Smooth muscle cell (in vitro differentiated cells): ENCODE measurements at regions not wholly inside any gene's neighbourhood (a gene's known extent, or its start where the extent isn't known, plus 50 kb on each side); places are given as distances from the start of the nearest gene placed in this dataset.

ENCODE experiments used
- DNase-seq: peaks from one replicate; lab custom pipeline; 2025; ENCODE audit not compliant: unreplicated experiment; lab: John Stamatoyannopoulos, UW
- H2AFZ ChIP-seq: fragments of 200-600 bp; sonication (generic); 2 replicates; pipeline ENCODE4 v1.6.0; 2016; ENCODE audit warnings: antibody characterized with exemption, low read depth, mild to moderate bottlenecking
- H3F3A ChIP-seq: fragments of 200-600 bp; sonication (generic); 2 replicates; pipeline ENCODE4 v1.6.0; 2017; ENCODE audit warnings: antibody characterized with exemption, low read depth
- H3K27ac ChIP-seq: fragments of 200-600 bp; sonication (generic); 2 replicates; pipeline ENCODE4 v1.5.1; 2016; ENCODE audit warnings: low read depth, mild to moderate bottlenecking
- H3K27me3 ChIP-seq: fragments of 200-600 bp; sonication (generic); 2 replicates; pipeline ENCODE4 v1.6.1; 2016; ENCODE audit warnings: low read depth, mild to moderate bottlenecking
- H3K36me3 ChIP-seq: fragments of 200-600 bp; sonication (generic); 2 replicates; pipeline ENCODE4 v1.5.1; 2016; ENCODE audit warnings: low read depth
- H3K4me1 ChIP-seq: fragments of 200-600 bp; sonication (generic); 2 replicates; pipeline ENCODE4 v1.5.1; 2016; ENCODE audit warnings: low read depth
- H3K4me2 ChIP-seq: fragments of 200-600 bp; sonication (generic); 2 replicates; pipeline ENCODE4 v1.6.0; 2016; ENCODE audit warnings: mild to moderate bottlenecking
- H3K4me3 ChIP-seq: fragments of 200-600 bp; sonication (generic); 2 replicates; pipeline ENCODE4 v1.5.1; 2016; ENCODE audit warnings: mild to moderate bottlenecking
- H3K79me2 ChIP-seq: fragments of 200-600 bp; sonication (generic); 2 replicates; pipeline ENCODE4 v1.6.0; 2016; ENCODE audit warnings: low read depth, mild to moderate bottlenecking
- H3K9ac ChIP-seq: fragments of 200-600 bp; sonication (generic); 2 replicates; pipeline ENCODE4 v1.6.0; 2016; ENCODE audit warnings: low read depth
- H3K9me3 ChIP-seq: fragments of 200-600 bp; sonication (generic); replicated peaks from 2 replicates; pipeline ENCODE4 v1.5.1; 2016; ENCODE audit warnings: low read depth
- H4K20me1 ChIP-seq: fragments of 200-600 bp; sonication (generic); 2 replicates; pipeline ENCODE4 v1.6.0; 2016; ENCODE audit warnings: low read depth
- CTCF ChIP-seq: fragments of 200-600 bp; sonication (generic); IDR thresholded peaks from 2 replicates; pipeline ENCODE4 v1.5.1; 2017; ENCODE audit warnings: borderline replicate concordance, mild to moderate bottlenecking, antibody characterized with exemption; ENCODE audit not compliant: insufficient read depth, poor library complexity, severe bottlenecking
- WGBS: methylation state at CpG from one replicate; pipeline ENCODE4 v1.1.7; 2016; ENCODE audit warnings: low lambda C conversion rate; 5-methylcytosine and 5-hydroxymethylcytosine counted together

GRCh38 chr2:128641421-128642080, 322.9 kb upstream of the HS6ST1 start:
- no peaks in the 10 kb centered on the region for H3K27me3 ChIP-seq
- 93% methylated on average over 11 of the region's 11 CpGs for whole genome bisulfite sequencing

GRCh38 chr2:128642316-128642715, 323.6 kb upstream of the HS6ST1 start:
- no peaks in the 10 kb centered on the region for H4K20me1 ChIP-seq
- no peaks in the 10 kb centered on the region for H3K79me2 ChIP-seq
- 93% methylated on average over 5 of the region's 5 CpGs for WGBS
- no peak for DNase-seq
- H2AFZ ChIP-seq = no peak overlapping the region
- no peaks in the 10 kb centered on the region for H3K36me3 ChIP-seq
- H3K9me3 ChIP-seq = no peaks in the 10 kb centered on the region
- H3K4me1 ChIP-seq = peaks cover 28% of the 10 kb centered on the region
- no peak overlapping the region for H3K9ac ChIP-seq
- no peak for TF ChIP-seq CTCF
- H3K4me3 ChIP-seq = no peak overlapping the region
- no peaks in the 10 kb centered on the region for H3K27me3 ChIP-seq
- H3K4me2 ChIP-seq = no peak overlapping the region
- no peaks in the 10 kb centered on the region for H3F3A ChIP-seq
- no peak overlapping the region for H3K27ac ChIP-seq

More at GRCh38 chr2:128641421-128642080, 322.9 kb upstream of the HS6ST1 start:
- Histone ChIP-seq H3K9ac (no peak overlapping the region), H3F3A (no peaks in the 10 kb centered on the region), H2AFZ (no peak overlapping the region), H3K9me3 (no peaks in the 10 kb centered on the region), H3K27ac (no peak overlapping the region), H3K4me1 (peaks cover 29% of the 10 kb centered on the region), H3K4me2 (no peak overlapping the region), H3K36me3 (no peaks in the 10 kb centered on the region), H4K20me1 (no peaks in the 10 kb centered on the region), H3K4me3 (no peak overlapping the region), H3K79me2 (no peaks in the 10 kb centered on the region)
- no peak for DNase-seq
- TF ChIP-seq CTCF = no peak

- H2AFZ ChIP-seq = no peak overlapping the region
- no peak overlapping the region for H3K27ac ChIP-seq
Measured at GRCh38 chr2:128642821-128643220, 324.2 kb upstream of the HS6ST1 start.

More at GRCh38 chr2:128642821-128643220, 324.2 kb upstream of the HS6ST1 start:
- no peak overlapping the region for H3K9ac ChIP-seq
- H3K36me3 ChIP-seq = no peaks in the 10 kb centered on the region
- no peaks in the 10 kb centered on the region for H3K79me2 ChIP-seq
- H3K27me3 ChIP-seq = no peaks in the 10 kb centered on the region
- peaks cover 23% of the 10 kb centered on the region for H3K4me1 ChIP-seq
- no peaks in the 10 kb centered on the region for H4K20me1 ChIP-seq
- no peaks in the 10 kb centered on the region for H3F3A ChIP-seq
- no peak overlapping the region for H3K4me3 ChIP-seq
- no peak for TF ChIP-seq CTCF
- WGBS = 92% methylated on average over 5 of the region's 5 CpGs
- no peak overlapping the region for H3K4me2 ChIP-seq
- DNase-seq = no peak
- no peaks in the 10 kb centered on the region for H3K9me3 ChIP-seq
